ENCODE measurements at regions not wholly inside any gene's neighbourhood (a gene's known extent, or its start where the extent isn't known, plus 50 kb on each side); places are given as distances from the start of the nearest gene placed in this dataset.

DNA sequence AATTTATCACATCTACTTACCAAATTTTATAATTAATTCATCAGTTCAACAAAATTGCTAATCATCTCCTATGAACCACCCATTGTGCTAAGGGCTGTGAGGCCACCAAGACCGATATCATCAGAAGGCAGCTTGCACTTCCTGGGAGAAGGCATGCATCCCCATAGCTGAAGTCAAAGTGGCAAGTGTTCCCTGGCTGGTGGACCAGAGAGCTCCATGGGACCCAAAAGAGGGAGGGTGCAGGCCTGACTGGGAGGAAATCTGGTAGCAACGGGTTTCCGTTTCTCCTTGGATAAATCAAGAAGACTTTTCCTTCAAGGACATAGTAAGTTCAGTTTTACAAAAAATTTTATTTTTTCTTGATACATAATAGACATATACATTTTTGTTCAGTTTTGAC is 325.2 kb downstream of the FGF9 start:
- no peak for TF ChIP-seq EZH2 (IDR thresholded peaks at IDR 0.05; ENCODE audit: borderline replicate concordance, low read length)
- TF ChIP-seq, protein P1, sequence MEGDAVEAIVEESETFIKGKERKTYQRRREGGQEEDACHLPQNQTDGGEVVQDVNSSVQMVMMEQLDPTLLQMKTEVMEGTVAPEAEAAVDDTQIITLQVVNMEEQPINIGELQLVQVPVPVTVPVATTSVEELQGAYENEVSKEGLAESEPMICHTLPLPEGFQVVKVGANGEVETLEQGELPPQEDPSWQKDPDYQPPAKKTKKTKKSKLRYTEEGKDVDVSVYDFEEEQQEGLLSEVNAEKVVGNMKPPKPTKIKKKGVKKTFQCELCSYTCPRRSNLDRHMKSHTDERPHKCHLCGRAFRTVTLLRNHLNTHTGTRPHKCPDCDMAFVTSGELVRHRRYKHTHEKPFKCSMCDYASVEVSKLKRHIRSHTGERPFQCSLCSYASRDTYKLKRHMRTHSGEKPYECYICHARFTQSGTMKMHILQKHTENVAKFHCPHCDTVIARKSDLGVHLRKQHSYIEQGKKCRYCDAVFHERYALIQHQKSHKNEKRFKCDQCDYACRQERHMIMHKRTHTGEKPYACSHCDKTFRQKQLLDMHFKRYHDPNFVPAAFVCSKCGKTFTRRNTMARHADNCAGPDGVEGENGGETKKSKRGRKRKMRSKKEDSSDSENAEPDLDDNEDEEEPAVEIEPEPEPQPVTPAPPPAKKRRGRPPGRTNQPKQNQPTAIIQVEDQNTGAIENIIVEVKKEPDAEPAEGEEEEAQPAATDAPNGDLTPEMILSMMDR (conservative IDR thresholded peaks at IDR 0.05 in 1 of 2, IDR thresholded peaks at IDR 0.05 in 1 of 2; ENCODE audit: extremely low read depth in 1 of 2, insufficient read depth in 1 of 2, low read depth in 1 of 2, low read length in 2 of 2): no peak

All from mammary epithelial cell (primary cell).